Right lobe of liver (tissue), 6 donors: ENCODE measurements at regions not wholly inside any gene's neighbourhood (a gene's known extent, or its start where the extent isn't known, plus 50 kb on each side); places are given as distances from the start of the nearest gene placed in this dataset.

Experiments used
- ATAC-seq, 4 donors: fragments of 200-7000 bp; cut with Tn5 transposase; one replicate each; pipeline ENCODE4 v1.9.1; 2020; ENCODE audit warnings: mild to moderate bottlenecking in 4 of 4, moderate library complexity in 4 of 4
- DNase-seq, 3 donors: peaks; one replicate each; pipeline ENCODE4 v3.0.0-alpha.2; 2020
- H3K27ac ChIP-seq, 3 donors: fragments of 200-600 bp; one replicate each; pipeline ENCODE4 v1.8.0; 2022
- H3K27me3 ChIP-seq, 2 donors: fragments of 200-600 bp; one replicate each; pipeline ENCODE4 v1.8.0; 2022
- H3K36me3 ChIP-seq, 4 donors: fragments of 200-600 bp; sonication (generic) in 1 of 4; one replicate each; pipeline versions ENCODE4 v1.5.1 to v1.8.0; 2017 to 2022; ENCODE audit warnings: control low read depth in 1 of 4
- H3K4me1 ChIP-seq, 4 donors: fragments of 200-600 bp; sonication (generic) in 1 of 4; one replicate each; pipeline versions ENCODE4 v1.5.1 to v1.8.0; 2017 to 2022; ENCODE audit warnings: control low read depth in 1 of 4
- H3K4me3 ChIP-seq, 3 donors: fragments of 200-600 bp; one replicate each; pipeline ENCODE4 v1.8.0; 2022
- H3K9me3 ChIP-seq, 4 donors: fragments of 200-600 bp; sonication (generic) in 1 of 4; one replicate each; pipeline versions ENCODE4 v1.5.1 to v1.8.0; 2017 to 2022; ENCODE audit warnings: control low read depth in 1 of 4
- CTCF ChIP-seq, 4 donors: fragments of 200-600 bp in 3 of 4; fragments of 450-650 bp in 1 of 4; IDR thresholded peaks; one replicate each; pipeline versions ENCODE4 v1.5.1 to v1.8.0; 2016 to 2022; ENCODE audit warnings: antibody characterized with exemption in 4 of 4, mild to moderate bottlenecking in 2 of 4
- POLR2A ChIP-seq: fragments of 450-650 bp; IDR thresholded peaks from one replicate; pipeline ENCODE4 v1.6.1; 2017; ENCODE audit warnings: antibody characterized with exemption, mild to moderate bottlenecking
- WGBS: methylation state at CpG from one replicate; pipeline ENCODE4 v1.1.6; 2018; ENCODE audit warnings: low coverage, low lambda C conversion rate; ENCODE audit not compliant: insufficient coverage; ENCODE audit errors: missing lambda C conversion rate; 5-methylcytosine and 5-hydroxymethylcytosine counted together
- intact Hi-C, 2 donors: fragments of 100-400 bp; cut with DNase I; formaldehyde crosslinking; loops; one replicate each; pipeline versions ENCODE4 v1.11.2 to v1.14.1; 2022
- donor health status: DM: no; HTN: yes; CAD: no.
- donor health status: DM: no; HTN: no; CAD: no.
- donor health status: DM: no; HTN: no; CAD: no.
- donor health status: DM: no; HTN: yes; CAD: no.
- donor health status: DM: no; HTN: yes; CAD: no.

- no peaks in the 10 kb centered on the region for H3K36me3 ChIP-seq
- no peak overlapping the region for H3K4me3 ChIP-seq
- H3K27ac ChIP-seq: no peak overlapping the region
- no peaks in the 10 kb centered on the region for H3K9me3 ChIP-seq
- H3K27me3 ChIP-seq: no peaks in the 10 kb centered on the region
- intact Hi-C loops: no loop called here
- 48% methylated on average over 3 of the region's 3 CpGs for WGBS
- DNase-seq (no peak), ATAC-seq (no peak)
- no peak for TF ChIP-seq POLR2A
- no peak for TF ChIP-seq CTCF (IDR thresholded peaks at IDR 0.05)
- H3K4me1 ChIP-seq: no peaks in the 10 kb centered on the region
Observed at GRCh38 chr2:94958245-94958644, 67.3 kb upstream of the MAL start.

GRCh38 chr2:94960266-94960665 is 65.2 kb upstream of the MAL start:
- Histone ChIP-seq H3K27me3 (no peaks in the 10 kb centered on the region), H3K36me3 (no peaks in the 10 kb centered on the region), H3K27ac (no peak overlapping the region), H3K4me3 (no peak overlapping the region), H3K9me3 (no peaks in the 10 kb centered on the region), H3K4me1 (no peaks in the 10 kb centered on the region)
- ATAC-seq (no peak), DNase-seq (no peak)
- WGBS: 57% methylated on average over 2 of the region's 2 CpGs
- intact Hi-C loops: no loop called here
- TF ChIP-seq CTCF (IDR thresholded peaks at IDR 0.05) (no peak), POLR2A (no peak)

GRCh38 chr2:94960751-94961150 is 64.8 kb upstream of the MAL start:
- 20% methylated on average over 4 of the region's 4 CpGs for WGBS
- ATAC-seq (no peak), DNase-seq (no peak)
- Histone ChIP-seq H3K9me3 (no peaks in the 10 kb centered on the region), H3K4me3 (no peak overlapping the region), H3K27ac (no peak overlapping the region), H3K36me3 (no peaks in the 10 kb centered on the region), H3K27me3 (no peaks in the 10 kb centered on the region), H3K4me1 (no peaks in the 10 kb centered on the region)
- TF ChIP-seq POLR2A (no peak), CTCF (IDR thresholded peaks at IDR 0.05) (no peak)
- intact Hi-C loops: no loop called here

- Histone ChIP-seq H3K27me3 (no peaks in the 10 kb centered on the region), H3K4me3 (no peak overlapping the region), H3K27ac (no peak overlapping the region), H3K9me3 (no peaks in the 10 kb centered on the region), H3K4me1 (no peaks in the 10 kb centered on the region), H3K36me3 (no peaks in the 10 kb centered on the region)
- DNase-seq (no peak), ATAC-seq (no peak)
- TF ChIP-seq POLR2A (no peak), CTCF (IDR thresholded peaks at IDR 0.05) (no peak)
- WGBS: 33% methylated on average over 2 of the region's 5 CpGs
- intact Hi-C loops: no loop called here
Observed at GRCh38 chr2:94964193-94964592, 61.3 kb upstream of the MAL start.

GRCh38 chr2:94966689-94967088 is 58.8 kb upstream of the MAL start:
- Histone ChIP-seq H3K27ac (no peak overlapping the region), H3K4me1 (no peaks in the 10 kb centered on the region), H3K4me3 (no peak overlapping the region), H3K36me3 (no peaks in the 10 kb centered on the region), H3K27me3 (no peaks in the 10 kb centered on the region), H3K9me3 (no peaks in the 10 kb centered on the region)
- intact Hi-C loops: no loop called here
- ATAC-seq (no peak), DNase-seq (no peak)
- TF ChIP-seq CTCF (IDR thresholded peaks at IDR 0.05): no peak
- TF ChIP-seq POLR2A: no peak
- 20% methylated on average over 1 of the region's 1 CpG for WGBS
